ENCODE measurements at regions not wholly inside any gene's neighbourhood (a gene's known extent, or its start where the extent isn't known, plus 50 kb on each side); places are given as distances from the start of the nearest gene placed in this dataset.

DNA sequence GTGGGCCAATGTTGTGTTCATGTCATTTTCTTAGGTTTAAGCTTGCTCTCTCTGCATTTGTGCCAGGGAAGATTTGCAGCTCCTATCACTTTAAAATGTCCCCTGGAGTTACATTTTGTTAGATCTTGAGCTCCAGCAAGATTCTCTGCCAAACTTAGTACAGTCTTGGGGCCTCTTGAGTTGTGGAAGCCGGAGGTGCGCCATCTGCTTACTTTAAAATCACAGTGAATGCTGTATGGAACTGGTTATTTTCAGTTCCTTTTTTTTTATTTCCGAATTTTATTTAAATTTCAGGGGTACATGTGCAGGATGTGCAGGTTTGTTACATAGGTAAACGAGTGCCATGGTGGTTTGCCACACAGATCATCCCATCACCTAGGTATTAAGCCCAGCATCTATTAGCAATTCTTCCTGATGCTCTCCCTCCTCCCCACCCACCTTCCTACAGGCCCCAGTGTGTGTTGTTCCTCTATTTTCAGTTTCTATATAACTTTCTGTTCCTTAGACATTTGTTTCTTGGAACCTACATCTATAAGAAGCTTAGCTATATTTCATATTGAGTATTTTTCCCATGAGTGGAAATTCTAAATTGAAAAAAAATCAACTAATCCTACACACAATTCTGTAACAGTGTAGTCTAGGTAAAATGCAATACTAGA is 114.4 kb upstream of the CREB5 start:
- intact Hi-C loops (cut with DNase I): loop anchor here in 1 of 4 donors (10.0 kb wide), 1 partner anchor 557 kb away; no protein-coding TSS in a partner anchor

DNA sequence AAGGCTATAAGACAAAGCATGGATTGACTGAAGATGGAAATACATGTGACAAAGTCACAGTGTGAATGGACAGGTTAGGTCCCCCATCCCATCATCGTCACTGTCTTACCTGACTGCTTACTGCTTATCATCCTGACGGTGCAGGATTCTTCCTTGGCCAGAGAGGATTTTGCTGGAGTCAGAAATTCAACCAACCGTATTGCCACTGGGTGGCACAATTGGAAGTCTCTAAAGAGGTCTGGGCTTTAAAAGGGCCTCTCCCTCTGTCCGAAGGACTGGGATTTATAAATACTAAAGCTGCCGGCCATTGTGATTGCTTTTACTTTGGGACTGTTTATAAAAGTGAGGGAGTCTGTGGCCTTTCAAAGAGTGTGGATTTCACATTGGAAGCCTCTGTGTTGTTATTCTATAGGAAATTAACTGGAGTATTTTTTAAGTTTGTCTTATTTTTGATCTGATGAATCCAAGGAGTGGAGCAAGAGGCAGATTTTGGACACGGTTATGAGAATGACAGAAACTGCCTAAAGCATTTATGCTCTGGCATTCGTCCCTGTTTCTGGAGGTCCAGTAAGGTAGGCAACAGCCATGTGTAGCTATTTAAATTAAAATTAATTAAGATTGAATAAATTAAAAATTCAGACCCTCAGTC is 113.3 kb upstream of the CREB5 start:
- Histone ChIP-seq H3K4me3 (no peak overlapping the region), H3K27ac (no peak overlapping the region), H3K27me3 (no peaks in the 10 kb centered on the region), H3K36me3 (no peaks in the 10 kb centered on the region), H3K4me1 (ENCODE audit: insufficient read depth) (no peaks in the 10 kb centered on the region), H3K9me3 (no peaks in the 10 kb centered on the region)
- WGBS, 3 donors: 25 to 31% (median 27%) methylated on average over 7 of the region's 7 CpGs
- TF ChIP-seq POLR2A (IDR thresholded peaks at IDR 0.05) (no peak), EP300 (IDR thresholded peaks at IDR 0.05) (no peak)
- TF ChIP-seq, protein P1, sequence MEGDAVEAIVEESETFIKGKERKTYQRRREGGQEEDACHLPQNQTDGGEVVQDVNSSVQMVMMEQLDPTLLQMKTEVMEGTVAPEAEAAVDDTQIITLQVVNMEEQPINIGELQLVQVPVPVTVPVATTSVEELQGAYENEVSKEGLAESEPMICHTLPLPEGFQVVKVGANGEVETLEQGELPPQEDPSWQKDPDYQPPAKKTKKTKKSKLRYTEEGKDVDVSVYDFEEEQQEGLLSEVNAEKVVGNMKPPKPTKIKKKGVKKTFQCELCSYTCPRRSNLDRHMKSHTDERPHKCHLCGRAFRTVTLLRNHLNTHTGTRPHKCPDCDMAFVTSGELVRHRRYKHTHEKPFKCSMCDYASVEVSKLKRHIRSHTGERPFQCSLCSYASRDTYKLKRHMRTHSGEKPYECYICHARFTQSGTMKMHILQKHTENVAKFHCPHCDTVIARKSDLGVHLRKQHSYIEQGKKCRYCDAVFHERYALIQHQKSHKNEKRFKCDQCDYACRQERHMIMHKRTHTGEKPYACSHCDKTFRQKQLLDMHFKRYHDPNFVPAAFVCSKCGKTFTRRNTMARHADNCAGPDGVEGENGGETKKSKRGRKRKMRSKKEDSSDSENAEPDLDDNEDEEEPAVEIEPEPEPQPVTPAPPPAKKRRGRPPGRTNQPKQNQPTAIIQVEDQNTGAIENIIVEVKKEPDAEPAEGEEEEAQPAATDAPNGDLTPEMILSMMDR (IDR thresholded peaks at IDR 0.05): no peak
- DNase-seq: peak in 2 of 5 donors; percentile 10 to 23
- intact Hi-C loops (cut with DNase I): loop anchor here in 1 of 4 donors (10.0 kb wide), 1 partner anchor 556 kb away; no protein-coding TSS in a partner anchor

More for the DNA sequence above, 114.4 kb upstream of the CREB5 start:
- WGBS, 3 donors: 83 to 91% (median 89%) methylated on average over 4 of the region's 4 CpGs
- no peaks in the 10 kb centered on the region for H3K27me3 ChIP-seq
- no peak overlapping the region for H3K27ac ChIP-seq
- no peaks in the 10 kb centered on the region for H3K4me1 ChIP-seq (ENCODE audit: insufficient read depth)
- no peak overlapping the region for H3K4me3 ChIP-seq
- TF ChIP-seq POLR2A (IDR thresholded peaks at IDR 0.05): no peak
- TF ChIP-seq, protein P1 (IDR thresholded peaks at IDR 0.05): no peak
- no peak for TF ChIP-seq EP300 (IDR thresholded peaks at IDR 0.05)
- no peak for DNase-seq
- H3K9me3 ChIP-seq: no peaks in the 10 kb centered on the region
- no peaks in the 10 kb centered on the region for H3K36me3 ChIP-seq

DNA sequence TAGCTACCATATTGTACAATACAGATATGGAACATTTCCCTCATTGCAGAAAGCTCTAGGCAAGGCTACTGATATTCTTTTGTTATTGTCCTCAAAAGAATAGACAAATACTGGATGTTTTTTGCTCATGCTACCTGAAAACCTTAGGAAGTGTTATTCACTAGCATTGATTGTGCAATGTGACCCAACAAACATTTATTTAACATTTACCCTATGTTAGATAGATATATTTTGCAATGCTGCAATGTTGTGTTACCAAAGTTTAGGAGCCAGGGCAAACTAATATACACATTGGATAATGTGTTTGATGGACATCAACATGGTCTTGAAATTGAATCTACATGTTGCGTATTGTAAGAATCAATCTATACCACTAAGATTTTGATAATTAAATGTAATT is 112.8 kb upstream of the CREB5 start:
- no peaks in the 10 kb centered on the region for H3K4me1 ChIP-seq (ENCODE audit: insufficient read depth)
- 97 to 98% (median 98%) methylated on average over 1 of the region's 1 CpG for WGBS, 3 donors
- DNase-seq: no peak
- intact Hi-C loops (cut with DNase I): loop anchor here in 1 of 4 donors (10.0 kb wide), 1 partner anchor 555 kb away; no protein-coding TSS in a partner anchor
- no peaks in the 10 kb centered on the region for H3K27me3 ChIP-seq
- TF ChIP-seq, protein P1 (IDR thresholded peaks at IDR 0.05): no peak
- H3K36me3 ChIP-seq: no peaks in the 10 kb centered on the region
- no peak overlapping the region for H3K27ac ChIP-seq
- H3K4me3 ChIP-seq: no peak overlapping the region
- no peaks in the 10 kb centered on the region for H3K9me3 ChIP-seq

DNA sequence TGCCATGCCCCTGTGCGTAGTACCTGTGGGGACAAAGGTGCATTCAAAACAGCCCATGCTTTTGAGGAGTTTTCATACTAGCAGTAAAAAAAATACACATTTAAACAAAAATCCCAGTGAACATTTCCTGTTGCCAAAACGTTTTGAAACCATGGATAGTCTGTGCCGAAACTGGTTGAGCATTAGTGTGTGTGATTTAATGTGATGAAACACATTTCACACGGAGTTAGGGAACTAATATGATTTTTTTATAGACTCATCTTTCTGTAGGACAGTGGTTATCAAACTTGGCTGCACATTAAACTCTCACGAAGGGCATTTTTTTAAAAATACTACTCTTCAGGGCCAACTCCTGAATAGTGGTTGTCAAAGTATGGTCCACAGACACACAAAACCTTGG is 111.8 kb upstream of the CREB5 start:
- Histone ChIP-seq H3K27me3 (no peaks in the 10 kb centered on the region), H3K4me1 (ENCODE audit: insufficient read depth) (no peaks in the 10 kb centered on the region), H3K27ac (no peak overlapping the region), H3K36me3 (no peaks in the 10 kb centered on the region), H3K4me3 (no peak overlapping the region), H3K9me3 (no peaks in the 10 kb centered on the region)
- 33 to 62% (median 44%) methylated on average over 5 of the region's 5 CpGs for WGBS, 3 donors
- intact Hi-C loops (cut with DNase I): no loop called here
- TF ChIP-seq EP300 (IDR thresholded peaks at IDR 0.05) (no peak), POLR2A (IDR thresholded peaks at IDR 0.05) (no peak)
- TF ChIP-seq, protein P1 (IDR thresholded peaks at IDR 0.05): no peak
- DNase-seq: no peak
